ENCODE measurements at regions not wholly inside any gene's neighbourhood (a gene's known extent, or its start where the extent isn't known, plus 50 kb on each side); places are given as distances from the start of the nearest gene placed in this dataset.

DNA sequence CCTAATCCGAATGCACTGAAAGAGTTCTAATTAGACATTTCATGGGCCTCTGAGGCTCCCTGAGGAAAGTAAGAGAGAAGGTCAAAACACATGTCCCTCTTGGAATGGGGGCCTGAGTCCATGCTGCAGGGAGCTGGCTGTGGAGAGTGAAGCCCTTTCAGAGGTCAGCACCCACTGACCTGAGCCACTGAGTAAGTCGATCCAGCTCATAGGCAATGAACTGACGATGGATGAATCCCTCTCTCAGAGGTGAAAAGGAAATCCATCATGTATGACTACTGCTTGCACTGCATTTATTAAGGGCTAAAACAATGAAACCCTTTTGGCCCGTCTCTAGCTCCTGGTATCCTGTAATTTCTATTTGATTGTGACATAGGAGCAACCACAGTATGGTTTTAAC is 288.9 kb upstream of the VLDLR start:
- TF ChIP-seq EP300 (IDR thresholded peaks at IDR 0.05; ENCODE audit: low read depth) (no peak), POLR2AphosphoS5 (IDR thresholded peaks at IDR 0.05) (no peak)
- TF ChIP-seq, protein P1, sequence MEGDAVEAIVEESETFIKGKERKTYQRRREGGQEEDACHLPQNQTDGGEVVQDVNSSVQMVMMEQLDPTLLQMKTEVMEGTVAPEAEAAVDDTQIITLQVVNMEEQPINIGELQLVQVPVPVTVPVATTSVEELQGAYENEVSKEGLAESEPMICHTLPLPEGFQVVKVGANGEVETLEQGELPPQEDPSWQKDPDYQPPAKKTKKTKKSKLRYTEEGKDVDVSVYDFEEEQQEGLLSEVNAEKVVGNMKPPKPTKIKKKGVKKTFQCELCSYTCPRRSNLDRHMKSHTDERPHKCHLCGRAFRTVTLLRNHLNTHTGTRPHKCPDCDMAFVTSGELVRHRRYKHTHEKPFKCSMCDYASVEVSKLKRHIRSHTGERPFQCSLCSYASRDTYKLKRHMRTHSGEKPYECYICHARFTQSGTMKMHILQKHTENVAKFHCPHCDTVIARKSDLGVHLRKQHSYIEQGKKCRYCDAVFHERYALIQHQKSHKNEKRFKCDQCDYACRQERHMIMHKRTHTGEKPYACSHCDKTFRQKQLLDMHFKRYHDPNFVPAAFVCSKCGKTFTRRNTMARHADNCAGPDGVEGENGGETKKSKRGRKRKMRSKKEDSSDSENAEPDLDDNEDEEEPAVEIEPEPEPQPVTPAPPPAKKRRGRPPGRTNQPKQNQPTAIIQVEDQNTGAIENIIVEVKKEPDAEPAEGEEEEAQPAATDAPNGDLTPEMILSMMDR (IDR thresholded peaks at IDR 0.05): no peak

All from transverse colon (tissue), 4 donors.